ENCODE measurements at regions not wholly inside any gene's neighbourhood (a gene's known extent, or its start where the extent isn't known, plus 50 kb on each side); places are given as distances from the start of the nearest gene placed in this dataset.

DNA sequence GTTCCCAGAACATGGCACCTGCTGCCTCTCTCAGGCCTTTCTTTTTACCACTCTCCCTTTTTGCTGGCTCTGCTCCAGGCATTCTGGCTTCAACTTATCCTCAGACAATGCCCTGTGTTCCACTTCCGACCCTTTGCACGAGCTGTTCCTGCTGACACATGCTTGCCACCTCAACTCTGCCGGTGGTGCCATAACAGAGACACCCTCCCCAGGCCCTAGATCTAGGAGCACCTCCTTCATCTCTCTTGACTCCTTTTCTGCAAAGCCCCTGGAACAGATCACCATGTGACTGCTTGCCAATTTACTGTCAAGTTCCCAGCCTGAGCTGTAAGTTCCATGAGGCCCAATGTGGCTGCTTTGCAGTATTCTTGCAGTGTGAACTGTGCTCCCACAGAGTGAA lies 256.0 kb upstream of the MKI67 start:
- Histone ChIP-seq H3K4me3 (ENCODE audit: low read depth in 1 of 2, low read length in 2 of 2) (no peak overlapping the region), H3K79me2 (ENCODE audit: insufficient read depth, low read length) (no peaks in the 10 kb centered on the region), H3K36me3 (ENCODE audit: insufficient read depth, low read length) (no peaks in the 10 kb centered on the region), H3K27ac (ENCODE audit: low read length) (no peak overlapping the region), H3K4me2 (ENCODE audit: insufficient read depth, low read length) (no peak overlapping the region), H4K20me1 (ENCODE audit: insufficient read depth, low read length) (no peaks in the 10 kb centered on the region), H3K9ac (ENCODE audit: low read depth, low read length) (no peak overlapping the region), H3K27me3 (ENCODE audit: insufficient read depth, low read length, poor library complexity) (peaks cover 2% of the 10 kb centered on the region), H2AFZ (ENCODE audit: low read depth, low read length) (no peak overlapping the region), H3K4me1 (ENCODE audit: insufficient read depth, low read length) (no peaks in the 10 kb centered on the region), H3K9me3 (ENCODE audit: insufficient read depth, low read length, severe bottlenecking) (no peaks in the 10 kb centered on the region)
- no peak for DNase-seq
- no peak for ATAC-seq (ENCODE audit: insufficient read depth, low read depth)
- no peak for TF ChIP-seq EZH2 (IDR thresholded peaks at IDR 0.05; ENCODE audit: borderline replicate concordance, low read depth, low read length, severe bottlenecking)
- TF ChIP-seq, protein P1, sequence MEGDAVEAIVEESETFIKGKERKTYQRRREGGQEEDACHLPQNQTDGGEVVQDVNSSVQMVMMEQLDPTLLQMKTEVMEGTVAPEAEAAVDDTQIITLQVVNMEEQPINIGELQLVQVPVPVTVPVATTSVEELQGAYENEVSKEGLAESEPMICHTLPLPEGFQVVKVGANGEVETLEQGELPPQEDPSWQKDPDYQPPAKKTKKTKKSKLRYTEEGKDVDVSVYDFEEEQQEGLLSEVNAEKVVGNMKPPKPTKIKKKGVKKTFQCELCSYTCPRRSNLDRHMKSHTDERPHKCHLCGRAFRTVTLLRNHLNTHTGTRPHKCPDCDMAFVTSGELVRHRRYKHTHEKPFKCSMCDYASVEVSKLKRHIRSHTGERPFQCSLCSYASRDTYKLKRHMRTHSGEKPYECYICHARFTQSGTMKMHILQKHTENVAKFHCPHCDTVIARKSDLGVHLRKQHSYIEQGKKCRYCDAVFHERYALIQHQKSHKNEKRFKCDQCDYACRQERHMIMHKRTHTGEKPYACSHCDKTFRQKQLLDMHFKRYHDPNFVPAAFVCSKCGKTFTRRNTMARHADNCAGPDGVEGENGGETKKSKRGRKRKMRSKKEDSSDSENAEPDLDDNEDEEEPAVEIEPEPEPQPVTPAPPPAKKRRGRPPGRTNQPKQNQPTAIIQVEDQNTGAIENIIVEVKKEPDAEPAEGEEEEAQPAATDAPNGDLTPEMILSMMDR (IDR thresholded peaks at IDR 0.05; ENCODE audit: borderline replicate concordance, extremely low read depth, low read length, poor library complexity, severe bottlenecking): no peak

- H3K79me2 ChIP-seq (ENCODE audit: insufficient read depth, low read length): no peaks in the 10 kb centered on the region
- no peak overlapping the region for H3K27ac ChIP-seq (ENCODE audit: low read length)
- H3K27me3 ChIP-seq (ENCODE audit: insufficient read depth, low read length, poor library complexity): no peaks in the 10 kb centered on the region
- no peak overlapping the region for H3K4me2 ChIP-seq (ENCODE audit: insufficient read depth, low read length)
- ATAC-seq (ENCODE audit: insufficient read depth, low read depth): no peak
- no peaks in the 10 kb centered on the region for H3K9me3 ChIP-seq (ENCODE audit: insufficient read depth, low read length, severe bottlenecking)
- no peak overlapping the region for H2AFZ ChIP-seq (ENCODE audit: low read depth, low read length)
- no peak for TF ChIP-seq EZH2 (IDR thresholded peaks at IDR 0.05; ENCODE audit: borderline replicate concordance, low read depth, low read length, severe bottlenecking)
- TF ChIP-seq, protein P1 (IDR thresholded peaks at IDR 0.05; ENCODE audit: borderline replicate concordance, extremely low read depth, low read length, poor library complexity, severe bottlenecking): no peak
- no peaks in the 10 kb centered on the region for H4K20me1 ChIP-seq (ENCODE audit: insufficient read depth, low read length)
- no peak overlapping the region for H3K4me3 ChIP-seq (ENCODE audit: low read depth in 1 of 2, low read length in 2 of 2)
- no peak for DNase-seq
- H3K36me3 ChIP-seq (ENCODE audit: insufficient read depth, low read length): no peaks in the 10 kb centered on the region
- H3K9ac ChIP-seq (ENCODE audit: low read depth, low read length): no peak overlapping the region
- no peaks in the 10 kb centered on the region for H3K4me1 ChIP-seq (ENCODE audit: insufficient read depth, low read length)
These were observed 258.6 kb upstream of the MKI67 start for GRCh38 chr10:128384831-128385230.

DNA sequence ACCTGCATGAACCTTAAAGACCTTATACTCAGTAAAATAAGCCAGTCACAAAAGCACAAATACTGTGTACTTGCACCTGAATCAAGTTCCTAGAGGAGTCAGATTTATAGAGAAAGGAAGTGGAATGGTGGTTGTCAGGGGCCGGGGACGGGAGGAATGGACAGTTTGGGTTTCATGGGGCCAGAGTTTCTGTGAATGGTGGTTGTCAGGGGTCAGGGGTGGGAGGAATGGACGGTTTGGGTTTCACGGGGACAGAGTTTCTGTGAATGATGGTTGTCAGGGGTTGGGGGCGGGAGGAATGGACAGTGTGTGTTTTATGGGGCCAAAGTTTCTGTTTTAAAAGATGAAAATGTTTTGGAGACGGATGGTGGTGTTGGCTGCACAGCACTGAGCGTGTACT lies 260.0 kb upstream of the MKI67 start:
- no peak for DNase-seq
- Histone ChIP-seq H4K20me1 (ENCODE audit: insufficient read depth, low read length) (no peaks in the 10 kb centered on the region), H2AFZ (ENCODE audit: low read depth, low read length) (no peak overlapping the region), H3K27me3 (ENCODE audit: insufficient read depth, low read length, poor library complexity) (peaks cover 6% of the 10 kb centered on the region), H3K79me2 (ENCODE audit: insufficient read depth, low read length) (no peaks in the 10 kb centered on the region), H3K4me2 (ENCODE audit: insufficient read depth, low read length) (no peak overlapping the region), H3K9me3 (ENCODE audit: insufficient read depth, low read length, severe bottlenecking) (no peaks in the 10 kb centered on the region), H3K4me3 (ENCODE audit: low read depth in 1 of 2, low read length in 2 of 2) (no peak overlapping the region), H3K27ac (ENCODE audit: low read length) (no peak overlapping the region), H3K4me1 (ENCODE audit: insufficient read depth, low read length) (no peaks in the 10 kb centered on the region), H3K9ac (ENCODE audit: low read depth, low read length) (no peak overlapping the region), H3K36me3 (ENCODE audit: insufficient read depth, low read length) (no peaks in the 10 kb centered on the region)
- ATAC-seq (ENCODE audit: insufficient read depth, low read depth): no peak
- TF ChIP-seq EZH2 (IDR thresholded peaks at IDR 0.05; ENCODE audit: borderline replicate concordance, low read depth, low read length, severe bottlenecking): no peak
- TF ChIP-seq, protein P1 (IDR thresholded peaks at IDR 0.05; ENCODE audit: borderline replicate concordance, extremely low read depth, low read length, poor library complexity, severe bottlenecking): no peak
